CD4-positive, alpha-beta T cell treated with Interleukin-15 for 1 hour (primary cell): ENCODE measurements at regions not wholly inside any gene's neighbourhood (a gene's known extent, or its start where the extent isn't known, plus 50 kb on each side); places are given as distances from the start of the nearest gene placed in this dataset.
"Not testable (repeated sequence)": the region's sequence is repeated elsewhere in the genome, so short reads cannot be mapped to it uniquely, and the experiment has no call there.

Source experiments
- DNase-seq: peaks from one replicate; pipeline ENCODE4 v3.0.0-alpha.2; 2020

GRCh38 chr14:97779140-97779539, 982.0 kb downstream of the VRK1 start:
- DNase-seq: no peak

- no peak for DNase-seq
These were observed 983.6 kb downstream of the VRK1 start for GRCh38 chr14:97780804-97781203.

- no peak for DNase-seq
These were observed 984.8 kb downstream of the VRK1 start for GRCh38 chr14:97781961-97782360.

GRCh38 chr14:97782871-97783414, 985.8 kb downstream of the VRK1 start:
- DNase-seq: no peak

GRCh38 chr14:97785495-97785894, 988.3 kb downstream of the VRK1 start:
- DNase-seq: no peak

- DNase-seq: no peak
These were observed 991.2 kb downstream of the VRK1 start for GRCh38 chr14:97788364-97788763.

- no peak for DNase-seq
These were observed 991.8 kb downstream of the VRK1 start for GRCh38 chr14:97788846-97789526.

- DNase-seq: no peak
These were observed 993.9 kb downstream of the VRK1 start for GRCh38 chr14:97791072-97791471.

- DNase-seq: no peak
These were observed 994.7 kb downstream of the VRK1 start for GRCh38 chr14:97791906-97792305.

GRCh38 chr14:97796511-97796910, 999.3 kb downstream of the VRK1 start:
- DNase-seq: no peak

- DNase-seq: no peak
These were observed 1001.0 kb downstream of the VRK1 start for GRCh38 chr14:97798176-97798575.

- DNase-seq: no peak
These were observed 1005.5 kb downstream of the VRK1 start for GRCh38 chr14:97802430-97803373.

- no peak for DNase-seq
These were observed 1006.9 kb downstream of the VRK1 start for GRCh38 chr14:97804056-97804455.

- no peak for DNase-seq
These were observed 1009.7 kb downstream of the VRK1 start for GRCh38 chr14:97806891-97807290.

GRCh38 chr14:97808541-97808940, 1011.4 kb downstream of the VRK1 start:
- not testable (repeated sequence) for DNase-seq

- DNase-seq: no peak
These were observed 1016.4 kb downstream of the VRK1 start for GRCh38 chr14:97813556-97813955.

- DNase-seq: no peak
These were observed 1023.6 kb downstream of the VRK1 start for GRCh38 chr14:97820781-97821180.

- DNase-seq: no peak
These were observed 1027.0 kb downstream of the VRK1 start for GRCh38 chr14:97824218-97824617.

GRCh38 chr14:97827746-97828145, 1030.6 kb downstream of the VRK1 start:
- no peak for DNase-seq

- no peak for DNase-seq
These were observed 1035.6 kb downstream of the VRK1 start for GRCh38 chr14:97832776-97833175.

- no peak for DNase-seq
These were observed 1041.8 kb downstream of the VRK1 start for GRCh38 chr14:97838986-97839385.

GRCh38 chr14:97840159-97840558, 1043.0 kb downstream of the VRK1 start:
- DNase-seq: no peak

GRCh38 chr14:97841762-97842161, 1044.6 kb downstream of the VRK1 start:
- DNase-seq: no peak

GRCh38 chr14:97843066-97843465, 1045.9 kb downstream of the VRK1 start:
- DNase-seq: no peak
